ENCODE measurements at regions not wholly inside any gene's neighbourhood (a gene's known extent, or its start where the extent isn't known, plus 50 kb on each side); places are given as distances from the start of the nearest gene placed in this dataset.

- Mint-ChIP-seq H3K27me3 (ENCODE audit: unreplicated experiment) (peaks cover 1% of the 10 kb centered on the region), H3K9me3 (ENCODE audit: unreplicated experiment) (peaks cover 1% of the 10 kb centered on the region), H3K4me3 (ENCODE audit: unreplicated experiment) (no peak overlapping the region), H3K4me1 (ENCODE audit: low read depth, unreplicated experiment) (peaks cover 10% of the 10 kb centered on the region), H3K27ac (ENCODE audit: unreplicated experiment) (no peak overlapping the region), H3K36me3 (ENCODE audit: unreplicated experiment) (no peaks in the 10 kb centered on the region)
- no peak for TF ChIP-seq CTCF (IDR thresholded peaks at IDR 0.05; ENCODE audit: partially characterized antibody, unreplicated experiment)
- no peak for DNase-seq
These were observed 395.5 kb upstream of the HNRNPA3 start for GRCh38 chr2:176817061-176817565.

- peaks cover 1% of the 10 kb centered on the region for H3K9me3 Mint-ChIP-seq (ENCODE audit: unreplicated experiment)
- H3K4me1 Mint-ChIP-seq (ENCODE audit: low read depth, unreplicated experiment) = peaks cover 10% of the 10 kb centered on the region
- TF ChIP-seq CTCF (IDR thresholded peaks at IDR 0.05; ENCODE audit: partially characterized antibody, unreplicated experiment) = no peak
- no peak overlapping the region for H3K4me3 Mint-ChIP-seq (ENCODE audit: unreplicated experiment)
- H3K36me3 Mint-ChIP-seq (ENCODE audit: unreplicated experiment) = no peaks in the 10 kb centered on the region
- peaks cover 1% of the 10 kb centered on the region for H3K27me3 Mint-ChIP-seq (ENCODE audit: unreplicated experiment)
- no peak for DNase-seq
- H3K27ac Mint-ChIP-seq (ENCODE audit: unreplicated experiment) = no peak overlapping the region
These were observed 394.5 kb upstream of the HNRNPA3 start for GRCh38 chr2:176818076-176818475.

- no peaks in the 10 kb centered on the region for H3K36me3 Mint-ChIP-seq (ENCODE audit: unreplicated experiment)
- TF ChIP-seq CTCF (IDR thresholded peaks at IDR 0.05; ENCODE audit: partially characterized antibody, unreplicated experiment) = no peak
- H3K4me3 Mint-ChIP-seq (ENCODE audit: unreplicated experiment) = no peak overlapping the region
- peaks cover 1% of the 10 kb centered on the region for H3K9me3 Mint-ChIP-seq (ENCODE audit: unreplicated experiment)
- DNase-seq = no peak
- no peak overlapping the region for H3K27ac Mint-ChIP-seq (ENCODE audit: unreplicated experiment)
- peaks cover 1% of the 10 kb centered on the region for H3K27me3 Mint-ChIP-seq (ENCODE audit: unreplicated experiment)
- peaks cover 6% of the 10 kb centered on the region for H3K4me1 Mint-ChIP-seq (ENCODE audit: low read depth, unreplicated experiment)
These were observed 394.0 kb upstream of the HNRNPA3 start for GRCh38 chr2:176818617-176819016.

GRCh38 chr2:176819306-176819705, 393.3 kb upstream of the HNRNPA3 start:
- Mint-ChIP-seq H3K27ac (ENCODE audit: unreplicated experiment) (no peak overlapping the region), H3K4me3 (ENCODE audit: unreplicated experiment) (no peak overlapping the region), H3K36me3 (ENCODE audit: unreplicated experiment) (no peaks in the 10 kb centered on the region), H3K9me3 (ENCODE audit: unreplicated experiment) (peaks cover 1% of the 10 kb centered on the region), H3K4me1 (ENCODE audit: low read depth, unreplicated experiment) (peaks cover 4% of the 10 kb centered on the region), H3K27me3 (ENCODE audit: unreplicated experiment) (peaks cover 1% of the 10 kb centered on the region)
- DNase-seq = no peak
- no peak for TF ChIP-seq CTCF (IDR thresholded peaks at IDR 0.05; ENCODE audit: partially characterized antibody, unreplicated experiment)

GRCh38 chr2:176820371-176820932, 392.1 kb upstream of the HNRNPA3 start:
- Mint-ChIP-seq H3K4me1 (ENCODE audit: low read depth, unreplicated experiment) (peaks cover 4% of the 10 kb centered on the region), H3K4me3 (ENCODE audit: unreplicated experiment) (no peak overlapping the region), H3K27ac (ENCODE audit: unreplicated experiment) (no peak overlapping the region), H3K9me3 (ENCODE audit: unreplicated experiment) (no peaks in the 10 kb centered on the region), H3K27me3 (ENCODE audit: unreplicated experiment) (peaks cover 1% of the 10 kb centered on the region), H3K36me3 (ENCODE audit: unreplicated experiment) (no peaks in the 10 kb centered on the region)
- TF ChIP-seq CTCF (IDR thresholded peaks at IDR 0.05; ENCODE audit: partially characterized antibody, unreplicated experiment) = no peak
- no peak for DNase-seq
